ENCODE measurements at regions not wholly inside any gene's neighbourhood (a gene's known extent, or its start where the extent isn't known, plus 50 kb on each side); places are given as distances from the start of the nearest gene placed in this dataset.

DNA sequence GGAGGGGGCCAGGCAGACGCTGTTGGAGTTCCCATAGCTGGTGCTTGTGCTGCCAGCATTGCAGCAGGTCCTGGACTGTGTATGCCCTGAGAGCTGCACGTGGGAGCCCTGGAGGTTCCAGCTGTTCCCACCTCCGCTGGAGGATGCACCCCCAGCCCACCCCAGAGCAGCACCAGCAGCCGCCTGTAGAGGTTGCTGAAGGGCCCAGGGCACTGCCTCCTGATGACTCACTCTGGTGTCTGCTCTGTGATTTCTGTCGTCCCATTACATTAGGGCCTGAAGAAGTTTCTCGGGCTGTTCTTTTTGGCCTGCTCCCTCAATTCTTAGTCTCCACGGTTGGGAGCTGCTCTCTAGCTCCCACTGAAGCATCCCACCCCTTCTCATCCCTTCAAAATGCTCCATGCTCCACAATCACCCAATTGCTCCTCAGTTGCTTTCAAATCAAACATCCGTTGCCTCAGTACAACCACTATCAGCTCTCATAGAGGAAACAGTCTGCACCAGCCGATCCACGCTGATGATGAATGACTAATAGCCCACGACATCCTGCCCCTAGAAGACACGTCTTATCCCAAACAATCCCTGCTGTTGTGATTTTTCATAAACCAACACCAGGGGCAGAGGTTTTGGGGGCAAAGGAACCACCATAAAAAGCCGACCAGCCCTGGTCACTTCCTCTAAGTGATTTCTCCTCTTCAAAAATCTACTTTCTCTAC, 65.2 kb upstream of the RNF152 start:
- H3K36me3 ChIP-seq: no peaks in the 10 kb centered on the region
- no peak overlapping the region for H3K4me3 ChIP-seq
- no peaks in the 10 kb centered on the region for H3K27me3 ChIP-seq
- 90% methylated on average over 13 of the region's 13 CpGs for WGBS, 2 donors
- DNase-seq: no peak
- intact Hi-C loops (cut with DNase I): no loop called here
- TF ChIP-seq, protein P1, sequence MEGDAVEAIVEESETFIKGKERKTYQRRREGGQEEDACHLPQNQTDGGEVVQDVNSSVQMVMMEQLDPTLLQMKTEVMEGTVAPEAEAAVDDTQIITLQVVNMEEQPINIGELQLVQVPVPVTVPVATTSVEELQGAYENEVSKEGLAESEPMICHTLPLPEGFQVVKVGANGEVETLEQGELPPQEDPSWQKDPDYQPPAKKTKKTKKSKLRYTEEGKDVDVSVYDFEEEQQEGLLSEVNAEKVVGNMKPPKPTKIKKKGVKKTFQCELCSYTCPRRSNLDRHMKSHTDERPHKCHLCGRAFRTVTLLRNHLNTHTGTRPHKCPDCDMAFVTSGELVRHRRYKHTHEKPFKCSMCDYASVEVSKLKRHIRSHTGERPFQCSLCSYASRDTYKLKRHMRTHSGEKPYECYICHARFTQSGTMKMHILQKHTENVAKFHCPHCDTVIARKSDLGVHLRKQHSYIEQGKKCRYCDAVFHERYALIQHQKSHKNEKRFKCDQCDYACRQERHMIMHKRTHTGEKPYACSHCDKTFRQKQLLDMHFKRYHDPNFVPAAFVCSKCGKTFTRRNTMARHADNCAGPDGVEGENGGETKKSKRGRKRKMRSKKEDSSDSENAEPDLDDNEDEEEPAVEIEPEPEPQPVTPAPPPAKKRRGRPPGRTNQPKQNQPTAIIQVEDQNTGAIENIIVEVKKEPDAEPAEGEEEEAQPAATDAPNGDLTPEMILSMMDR (IDR thresholded peaks at IDR 0.05): no peak
- no peak overlapping the region for H3K27ac ChIP-seq
- H3K4me1 ChIP-seq: peaks cover 0 to 18% (median 14%) of the 10 kb centered on the region in 4 donors
- no peaks in the 10 kb centered on the region for H3K9me3 ChIP-seq

DNA sequence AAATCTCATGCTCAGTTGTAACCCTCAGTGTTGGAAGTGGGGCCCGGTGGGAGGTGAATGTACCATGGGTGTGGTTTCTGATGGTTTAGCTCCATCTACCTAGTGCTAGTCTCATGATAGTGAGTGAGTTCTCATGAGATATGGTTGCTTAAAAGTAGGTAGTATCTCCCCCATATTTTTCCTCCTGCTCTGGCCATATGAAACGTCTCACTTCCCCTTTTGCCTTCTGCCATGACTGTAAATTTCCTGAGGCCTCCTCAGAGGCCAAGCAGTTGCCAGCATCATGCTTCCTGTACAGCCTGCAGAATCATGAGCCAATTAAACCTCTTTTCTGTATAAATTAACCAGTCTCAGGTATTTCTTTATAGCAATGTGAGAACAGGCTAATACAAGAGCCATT, 62.8 kb upstream of the RNF152 start:
- no peak for DNase-seq
- H3K27ac ChIP-seq: no peak overlapping the region
- H3K4me1 ChIP-seq: peaks cover 0 to 17% (median 13%) of the 10 kb centered on the region in 4 donors
- no peaks in the 10 kb centered on the region for H3K9me3 ChIP-seq
- WGBS, 2 donors: 57 to 67% methylated on average over 2 of the region's 2 CpGs
- H3K4me3 ChIP-seq: no peak overlapping the region
- no peaks in the 10 kb centered on the region for H3K27me3 ChIP-seq
- H3K36me3 ChIP-seq: no peaks in the 10 kb centered on the region
- TF ChIP-seq EP300 (IDR thresholded peaks at IDR 0.05): no peak
- intact Hi-C loops (cut with DNase I): no loop called here

DNA sequence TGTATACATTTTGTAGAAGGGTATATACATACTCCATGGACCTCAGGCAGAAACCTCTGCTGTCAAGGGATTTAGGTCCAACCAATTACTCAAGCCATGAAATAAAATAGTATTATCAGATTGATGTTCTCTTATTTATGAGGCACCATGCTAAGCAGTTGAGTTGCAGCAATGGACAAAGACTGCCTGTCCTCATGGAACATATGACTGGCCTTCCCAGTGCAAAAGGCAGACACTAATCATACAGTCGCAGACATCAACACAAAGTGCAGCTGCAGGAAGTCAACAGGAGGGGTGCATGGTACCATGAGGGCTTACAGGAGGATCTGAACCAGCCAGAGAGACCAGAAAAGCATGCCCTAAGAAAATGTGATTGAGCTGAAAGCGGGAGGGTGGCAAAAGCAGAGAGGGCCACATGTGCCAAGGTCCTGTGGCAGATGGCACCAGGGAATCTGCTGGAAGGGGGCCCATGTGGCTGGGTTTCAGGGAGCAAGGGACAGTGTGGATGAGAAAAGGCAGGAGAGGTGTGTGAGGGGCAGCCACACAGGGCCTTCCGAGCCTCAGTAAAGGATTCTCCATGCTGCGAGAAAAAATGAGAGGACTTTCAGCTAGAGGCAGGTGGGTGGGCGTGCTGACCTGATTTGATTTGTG, 61.4 kb upstream of the RNF152 start:
- no peak for TF ChIP-seq EP300 (IDR thresholded peaks at IDR 0.05)
- no peak for TF ChIP-seq POLR2A (IDR thresholded peaks at IDR 0.05)
- TF ChIP-seq, protein P1 (IDR thresholded peaks at IDR 0.05): no peak
- no peak for TF ChIP-seq POLR2AphosphoS5 (IDR thresholded peaks at IDR 0.05)
- H3K27me3 ChIP-seq: no peaks in the 10 kb centered on the region
- intact Hi-C loops (cut with DNase I): no loop called here
- H3K4me3 ChIP-seq: no peak overlapping the region
- H3K27ac ChIP-seq: no peak overlapping the region
- DNase-seq: no peak
- H3K36me3 ChIP-seq: no peaks in the 10 kb centered on the region
- 85 to 95% methylated on average over 5 of the region's 5 CpGs for WGBS, 2 donors
- no peaks in the 10 kb centered on the region for H3K9me3 ChIP-seq
- peaks cover 0 to 4% (median 3%) of the 10 kb centered on the region in 4 donors for H3K4me1 ChIP-seq

DNA sequence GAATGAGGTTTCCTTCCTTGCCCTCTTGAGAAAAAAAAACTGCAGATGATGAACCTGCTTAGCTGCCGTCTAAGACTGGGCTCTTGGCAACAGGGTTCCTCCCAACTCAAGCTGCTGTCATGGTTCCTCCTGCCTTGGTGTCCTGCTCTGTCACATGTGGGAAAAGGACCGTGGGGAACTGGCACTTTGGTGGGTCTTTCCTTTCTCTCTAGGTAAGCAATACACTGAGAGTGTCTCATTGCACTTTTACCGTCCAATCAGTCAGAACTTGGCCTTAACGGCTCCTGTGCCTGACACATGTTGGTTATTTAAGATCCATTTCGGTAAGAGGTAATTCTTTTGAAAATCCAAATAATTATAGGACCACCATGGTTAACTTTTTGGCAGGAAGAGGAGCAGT, 60.8 kb upstream of the RNF152 start:
- Histone ChIP-seq H3K36me3 (no peaks in the 10 kb centered on the region), H3K4me3 (no peak overlapping the region), H3K9me3 (no peaks in the 10 kb centered on the region), H3K4me1 (no peaks in the 10 kb centered on the region), H3K27me3 (no peaks in the 10 kb centered on the region), H3K27ac (no peak overlapping the region)
- WGBS, 2 donors: 78 to 86% methylated on average over 5 of the region's 5 CpGs
- intact Hi-C loops (cut with DNase I): no loop called here
- TF ChIP-seq POLR2AphosphoS5 (IDR thresholded peaks at IDR 0.05) (no peak), EP300 (IDR thresholded peaks at IDR 0.05) (no peak), POLR2A (IDR thresholded peaks at IDR 0.05) (no peak)
- TF ChIP-seq, protein P1 (IDR thresholded peaks at IDR 0.05): no peak
- DNase-seq: no peak

DNA sequence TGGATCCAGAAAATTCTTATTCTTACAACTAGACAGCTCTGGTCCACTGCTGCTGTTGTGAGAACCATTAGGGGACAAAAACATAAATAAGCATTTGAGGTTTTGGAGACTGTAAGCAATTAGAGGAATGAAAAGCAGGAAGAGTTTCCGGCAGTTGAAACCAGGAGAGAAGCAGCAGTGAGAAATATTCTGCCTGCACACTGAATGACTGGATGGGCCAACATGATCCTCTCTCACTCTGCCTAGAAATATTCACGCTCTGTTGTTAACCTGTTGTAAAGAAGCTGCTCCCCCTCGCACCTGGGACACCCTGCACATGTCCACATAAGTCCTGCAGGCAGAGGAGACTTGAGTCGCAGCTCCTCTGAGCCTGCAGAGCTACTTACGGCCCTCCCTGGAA, 60.4 kb upstream of the RNF152 start:
- intact Hi-C loops (cut with DNase I): no loop called here
- Histone ChIP-seq H3K27me3 (no peaks in the 10 kb centered on the region), H3K36me3 (no peaks in the 10 kb centered on the region), H3K27ac (no peak overlapping the region), H3K4me3 (no peak overlapping the region), H3K9me3 (no peaks in the 10 kb centered on the region), H3K4me1 (no peaks in the 10 kb centered on the region)
- DNase-seq: no peak
- WGBS, 2 donors: 88% methylated on average over 5 of the region's 5 CpGs
- TF ChIP-seq, protein P1 (IDR thresholded peaks at IDR 0.05): no peak
- TF ChIP-seq EP300 (IDR thresholded peaks at IDR 0.05) (no peak), POLR2AphosphoS5 (IDR thresholded peaks at IDR 0.05) (no peak), POLR2A (IDR thresholded peaks at IDR 0.05) (no peak)
